ENCODE measurements at regions not wholly inside any gene's neighbourhood (a gene's known extent, or its start where the extent isn't known, plus 50 kb on each side); places are given as distances from the start of the nearest gene placed in this dataset.

GRCh38 chr12:123065676-123066383 is 85.1 kb downstream of the PITPNM2 start:
- TF ChIP-seq POLR2A (IDR thresholded peaks at IDR 0.05) (no peak), CTCF (IDR thresholded peaks at IDR 0.05) (no peak), EP300 (IDR thresholded peaks at IDR 0.05) (no peak)
- H3K27me3 ChIP-seq: no peaks in the 10 kb centered on the region
- no peaks in the 10 kb centered on the region for H3K9me3 ChIP-seq
- no peak overlapping the region for H3K4me3 ChIP-seq
- no peak for DNase-seq (ENCODE audit: low spot score in 2 of 2)
- H3K27ac ChIP-seq: peak overlapping the region in 1 of 4 donors; percentile 4
- 78% methylated on average over 9 of the region's 9 CpGs for WGBS, 2 donors
- no peaks in the 10 kb centered on the region for H3K36me3 ChIP-seq
- peaks cover 0 to 56% (median 31%) of the 10 kb centered on the region in 4 donors for H3K4me1 ChIP-seq

- TF ChIP-seq CTCF (IDR thresholded peaks at IDR 0.05): no peak
- TF ChIP-seq EP300 (IDR thresholded peaks at IDR 0.05): no peak
- TF ChIP-seq POLR2A (IDR thresholded peaks at IDR 0.05): no peak
- H3K36me3 ChIP-seq: no peaks in the 10 kb centered on the region
- DNase-seq (ENCODE audit: low spot score in 2 of 2): no peak
- no peak overlapping the region for H3K4me3 ChIP-seq
- peak overlapping the region in 2 of 4 donors; percentile 28 to 36 for H3K27ac ChIP-seq
- H3K4me1 ChIP-seq: peaks cover 0 to 55% (median 34%) of the 10 kb centered on the region in 4 donors
- no peaks in the 10 kb centered on the region for H3K27me3 ChIP-seq
- H3K9me3 ChIP-seq: no peaks in the 10 kb centered on the region
- WGBS, 2 donors: 60 to 71% methylated on average over 7 to 8 of the region's 8 CpGs
Observed at GRCh38 chr12:123064885-123065619, 84.6 kb downstream of the ARL6IP4 start.

GRCh38 chr12:123064366-123064765 is 83.9 kb downstream of the ARL6IP4 start:
- no peak for DNase-seq (ENCODE audit: low spot score in 2 of 2)
- Histone ChIP-seq H3K27ac (peak overlapping the region in 2 of 4 donors; percentile 28 to 48), H3K4me1 (peaks cover 0 to 61% (median 40%) of the 10 kb centered on the region in 4 donors), H3K4me3 (no peak overlapping the region), H3K36me3 (no peaks in the 10 kb centered on the region), H3K9me3 (no peaks in the 10 kb centered on the region), H3K27me3 (no peaks in the 10 kb centered on the region)
- WGBS, 2 donors: 46 to 65% methylated on average over 4 to 8 of the region's 8 CpGs
- TF ChIP-seq POLR2A (IDR thresholded peaks at IDR 0.05) (no peak), CTCF (IDR thresholded peaks at IDR 0.05) (no peak), EP300 (IDR thresholded peaks at IDR 0.05) (no peak)

- Histone ChIP-seq H3K27me3 (no peaks in the 10 kb centered on the region), H3K4me1 (peaks cover 0 to 70% (median 48%) of the 10 kb centered on the region in 4 donors), H3K4me3 (no peak overlapping the region), H3K36me3 (no peaks in the 10 kb centered on the region), H3K9me3 (no peaks in the 10 kb centered on the region), H3K27ac (peak overlapping the region in 3 of 4 donors; percentile 48 to 56 (median 53))
- DNase-seq (ENCODE audit: low spot score in 2 of 2): no peak
- 47 to 48% methylated on average over 2 of the region's 2 CpGs for WGBS, 2 donors
- TF ChIP-seq EP300 (IDR thresholded peaks at IDR 0.05) (no peak), POLR2A (IDR thresholded peaks at IDR 0.05) (no peak), CTCF (IDR thresholded peaks at IDR 0.05) (no peak)
Observed at GRCh38 chr12:123063535-123063934, 83.1 kb downstream of the ARL6IP4 start.

Measured in tibial nerve (tissue), 4 donors.